SK-N-SH (cell line): ENCODE measurements at regions not wholly inside any gene's neighbourhood (a gene's known extent, or its start where the extent isn't known, plus 50 kb on each side); places are given as distances from the start of the nearest gene placed in this dataset.

ENCODE experiments used
- CTCF ChIA-PET: fragments of 300-600, 350-600 bp; formaldehyde crosslinking; extraction: SDS; loops from one replicate; lab custom pipeline; 2021; lab: Yijun Ruan, JAX
- POLR2A ChIA-PET: fragments of 350-600 bp; sonication (Branson Sonifier 250); formaldehyde crosslinking; extraction: SDS; loops from one replicate; lab custom pipeline; 2020; ENCODE audit warnings: antibody characterized with exemption, inconsistent platforms; lab: Yijun Ruan, JAX
- DNase-seq: peaks from one replicate; pipeline ENCODE4 v3.0.0; 2012
- H2AFZ ChIP-seq: fragments of 200-600 bp; sonication (generic); 2 replicates; pipeline ENCODE4 v1.8.1; 2016; ENCODE audit warnings: antibody characterized with exemption, mild to moderate bottlenecking, low read depth
- H3F3A ChIP-seq: fragments of 200-600 bp; sonication (generic); replicated peaks from 2 replicates; pipeline ENCODE3; 2016; ENCODE audit warnings: antibody characterized with exemption, mild to moderate bottlenecking; ENCODE audit not compliant: insufficient read depth
- H3K27ac ChIP-seq, 2 experiments: fragments of 200-500 bp in 1 of 2; fragments of 200-600 bp in 1 of 2; sonication (Bioruptor generic) in 1 of 2; sonication (generic), shearing (Covaris generic) in 1 of 2; 2 replicates each; pipeline versions ENCODE4 v1.5.1 to v1.6.1; 2014 to 2016; ENCODE audit warnings: low read depth in 2 of 2, inconsistent platforms in 1 of 2, low read length in 1 of 2, mild to moderate bottlenecking in 1 of 2, mixed read lengths in 1 of 2
- H3K27me3 ChIP-seq: fragments of 200-600 bp; sonication (generic), shearing (Covaris generic); 2 replicates; pipeline ENCODE4 v1.6.1; 2016; ENCODE audit warnings: mixed run types; ENCODE audit not compliant: insufficient read depth
- H3K36me3 ChIP-seq, 2 experiments: fragments of 200-500 bp in 1 of 2; fragments of 200-600 bp in 1 of 2; sonication (Bioruptor generic) in 1 of 2; sonication (generic) in 1 of 2; replicated peaks in 1 of 2; 2 replicates each; pipeline versions ENCODE3 to v1.5.1; 2014 to 2016; ENCODE audit warnings: low read length in 1 of 2, mild to moderate bottlenecking in 1 of 2; ENCODE audit not compliant: insufficient read depth in 2 of 2, control insufficient read depth in 1 of 2
- H3K4me1 ChIP-seq, 2 experiments: fragments of 200-500 bp in 1 of 2; fragments of 200-600 bp in 1 of 2; sonication (Bioruptor generic) in 1 of 2; sonication (generic), shearing (Covaris generic) in 1 of 2; 2 replicates each; pipeline versions ENCODE4 v1.5.1 to v1.6.1; 2014 to 2016; ENCODE audit warnings: low read depth in 1 of 2, low read length in 1 of 2, mixed run types in 1 of 2; ENCODE audit not compliant: insufficient read depth in 2 of 2, control insufficient read depth in 1 of 2
- H3K4me2 ChIP-seq: fragments of 200-600 bp; sonication (generic), shearing (Covaris generic); 2 replicates; pipeline ENCODE4 v1.6.1; 2017; ENCODE audit warnings: mixed run types
- H3K4me3 ChIP-seq, 2 experiments: fragments of 200-500 bp in 1 of 2; fragments of 200-600 bp in 1 of 2; sonication (Bioruptor generic) in 1 of 2; sonication (generic), shearing (Covaris generic) in 1 of 2; 2 replicates each; pipeline versions ENCODE4 v1.5.1 to v1.8.1; 2014 to 2016; ENCODE audit warnings: low read depth in 2 of 2, inconsistent platforms in 1 of 2, low read length in 1 of 2, mild to moderate bottlenecking in 1 of 2, mixed read lengths in 1 of 2, moderate library complexity in 1 of 2
- H3K79me2 ChIP-seq: fragments of 200-600 bp; sonication (generic); 2 replicates; pipeline ENCODE4 v1.8.1; 2017; ENCODE audit warnings: mild to moderate bottlenecking; ENCODE audit not compliant: insufficient read depth
- H3K9ac ChIP-seq: fragments of 200-600 bp; sonication (generic); 2 replicates; pipeline ENCODE4 v1.6.1; 2017; ENCODE audit warnings: mixed run types
- H3K9me2 ChIP-seq: fragments of 200-600 bp; sonication (generic); 2 replicates; pipeline ENCODE4 v1.6.1; 2017; ENCODE audit warnings: mixed run types
- H3K9me3 ChIP-seq: fragments of 200-600 bp; sonication (generic); 2 replicates; pipeline ENCODE4 v1.6.1; 2017; ENCODE audit warnings: mixed run types, mild to moderate bottlenecking, moderate library complexity
- H4K20me1 ChIP-seq: fragments of 200-600 bp; sonication (generic); 2 replicates; pipeline ENCODE4 v1.6.1; 2017; ENCODE audit warnings: mild to moderate bottlenecking, mixed run types; ENCODE audit not compliant: insufficient read depth
- CHD2 ChIP-seq: fragments of 150-350 bp; IDR thresholded peaks from 2 replicates; pipeline ENCODE4 v1.6.1; 2018; ENCODE audit warnings: low read length; ENCODE audit not compliant: partially characterized antibody
- ELF1 ChIP-seq: IDR thresholded peaks from 2 replicates; pipeline ENCODE4 v1.4.0; 2012
- EZH2phosphoT487 ChIP-seq: fragments of 200-600 bp; sonication (generic); IDR thresholded peaks from 2 replicates; pipeline ENCODE4 v1.6.1; 2017; ENCODE audit warnings: low read depth, mixed run types, mild to moderate bottlenecking, antibody characterized with exemption, moderate library complexity, borderline replicate concordance
- FOSL2 ChIP-seq: IDR thresholded peaks from 2 replicates; pipeline ENCODE4 v1.4.0; 2012; ENCODE audit warnings: low read depth, mild to moderate bottlenecking, moderate library complexity, borderline replicate concordance
- FOXJ3 ChIP-seq: sonication (generic); formaldehyde crosslinking; IDR thresholded peaks from 2 replicates; pipeline ENCODE4 v1.5.1; 2020; ENCODE audit warnings: mild to moderate bottlenecking, missing genetic modification reagents
- GABPA ChIP-seq: IDR thresholded peaks from 2 replicates; pipeline ENCODE4 v1.4.0; 2012; ENCODE audit warnings: low read depth, mild to moderate bottlenecking
- JUND ChIP-seq: IDR thresholded peaks from 2 replicates; pipeline ENCODE4 v1.4.0; 2012
- MEF2A ChIP-seq: IDR thresholded peaks from 2 replicates; pipeline ENCODE4 v1.4.0; 2012; ENCODE audit warnings: low read depth, borderline replicate concordance
- MXI1 ChIP-seq: IDR thresholded peaks from 2 replicates; pipeline ENCODE4 v1.6.1; 2012; ENCODE audit warnings: mild to moderate bottlenecking, low read depth, low read length, improper control_type of control experiment
- NFIC ChIP-seq: IDR thresholded peaks from 2 replicates; pipeline ENCODE4 v1.4.0; 2012; ENCODE audit warnings: borderline replicate concordance
- RAD21 ChIP-seq: IDR thresholded peaks from 2 replicates; pipeline ENCODE4 v1.6.1; 2012; ENCODE audit warnings: mild to moderate bottlenecking, low read length
- TAF1 ChIP-seq: IDR thresholded peaks from 2 replicates; pipeline ENCODE4 v1.6.1; 2012; ENCODE audit warnings: low read depth, mild to moderate bottlenecking, low read length, moderate library complexity, borderline replicate concordance
- TEAD4 ChIP-seq: IDR thresholded peaks from 2 replicates; pipeline ENCODE4 v1.4.0; 2012; ENCODE audit warnings: mild to moderate bottlenecking, borderline replicate concordance; ENCODE audit not compliant: insufficient read depth
- YY1 ChIP-seq: IDR thresholded peaks from 2 replicates; pipeline ENCODE4 v1.4.0; 2012; ENCODE audit warnings: low read depth, mild to moderate bottlenecking
- TF ChIP-seq, protein P1 (sequence below): fragments of 150-350 bp; IDR thresholded peaks from 2 replicates; pipeline ENCODE4 v1.6.1; 2016; ENCODE audit warnings: mild to moderate bottlenecking, low read depth, low read length
- TF ChIP-seq, protein P2 (sequence below): IDR thresholded peaks from 2 replicates; pipeline ENCODE4 v1.4.0; 2012; ENCODE audit warnings: low read depth, borderline replicate concordance
- TF ChIP-seq, protein P3 (sequence below): IDR thresholded peaks from 2 replicates; pipeline ENCODE4 v1.4.0; 2012; ENCODE audit warnings: low read depth, borderline replicate concordance

DNA sequence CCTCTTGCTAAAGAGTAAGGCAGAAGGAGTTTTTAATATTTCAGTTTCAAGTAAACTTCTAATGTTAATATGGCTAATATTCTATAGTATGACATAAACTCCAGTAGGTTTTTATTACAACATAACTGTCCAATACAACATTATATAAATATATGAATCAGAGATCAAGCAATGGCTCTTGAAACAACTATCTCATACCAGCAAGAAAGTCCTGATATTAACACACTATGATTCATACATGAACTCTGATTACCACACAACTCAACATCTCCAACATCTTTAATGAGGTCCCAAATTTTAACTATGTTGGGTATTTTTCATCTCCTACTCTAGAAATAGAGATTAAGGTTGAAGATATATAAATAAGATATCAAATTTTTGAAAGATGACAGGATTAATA is 878.3 kb downstream of the TLE1 start:
- H3K36me3 ChIP-seq: no peaks in the 10 kb centered on the region
- no peaks in the 10 kb centered on the region for H3K79me2 ChIP-seq
- H3K4me2 ChIP-seq: no peak overlapping the region
- H3K9me2 ChIP-seq: no peaks in the 10 kb centered on the region
- TF ChIP-seq TAF1: no peak
- no peak for TF ChIP-seq FOSL2
- no peak for TF ChIP-seq JUND
- no peak for TF ChIP-seq FOXJ3 (CRISPR knock-in tag)
- TF ChIP-seq, protein P1, sequence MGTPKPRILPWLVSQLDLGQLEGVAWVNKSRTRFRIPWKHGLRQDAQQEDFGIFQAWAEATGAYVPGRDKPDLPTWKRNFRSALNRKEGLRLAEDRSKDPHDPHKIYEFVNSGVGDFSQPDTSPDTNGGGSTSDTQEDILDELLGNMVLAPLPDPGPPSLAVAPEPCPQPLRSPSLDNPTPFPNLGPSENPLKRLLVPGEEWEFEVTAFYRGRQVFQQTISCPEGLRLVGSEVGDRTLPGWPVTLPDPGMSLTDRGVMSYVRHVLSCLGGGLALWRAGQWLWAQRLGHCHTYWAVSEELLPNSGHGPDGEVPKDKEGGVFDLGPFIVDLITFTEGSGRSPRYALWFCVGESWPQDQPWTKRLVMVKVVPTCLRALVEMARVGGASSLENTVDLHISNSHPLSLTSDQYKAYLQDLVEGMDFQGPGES: no peak
- TF ChIP-seq, protein P2, sequence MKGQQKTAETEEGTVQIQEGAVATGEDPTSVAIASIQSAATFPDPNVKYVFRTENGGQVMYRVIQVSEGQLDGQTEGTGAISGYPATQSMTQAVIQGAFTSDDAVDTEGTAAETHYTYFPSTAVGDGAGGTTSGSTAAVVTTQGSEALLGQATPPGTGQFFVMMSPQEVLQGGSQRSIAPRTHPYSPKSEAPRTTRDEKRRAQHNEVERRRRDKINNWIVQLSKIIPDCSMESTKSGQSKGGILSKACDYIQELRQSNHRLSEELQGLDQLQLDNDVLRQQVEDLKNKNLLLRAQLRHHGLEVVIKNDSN: no peak
- no peak for TF ChIP-seq ELF1
- TF ChIP-seq NFIC: no peak
- no peak for TF ChIP-seq YY1
- no peak for TF ChIP-seq MXI1
- no peak for TF ChIP-seq RAD21
- TF ChIP-seq MEF2A: no peak
- no peak for TF ChIP-seq EZH2phosphoT487
- no peak for TF ChIP-seq TEAD4
- TF ChIP-seq GABPA: no peak
- TF ChIP-seq, protein P3, sequence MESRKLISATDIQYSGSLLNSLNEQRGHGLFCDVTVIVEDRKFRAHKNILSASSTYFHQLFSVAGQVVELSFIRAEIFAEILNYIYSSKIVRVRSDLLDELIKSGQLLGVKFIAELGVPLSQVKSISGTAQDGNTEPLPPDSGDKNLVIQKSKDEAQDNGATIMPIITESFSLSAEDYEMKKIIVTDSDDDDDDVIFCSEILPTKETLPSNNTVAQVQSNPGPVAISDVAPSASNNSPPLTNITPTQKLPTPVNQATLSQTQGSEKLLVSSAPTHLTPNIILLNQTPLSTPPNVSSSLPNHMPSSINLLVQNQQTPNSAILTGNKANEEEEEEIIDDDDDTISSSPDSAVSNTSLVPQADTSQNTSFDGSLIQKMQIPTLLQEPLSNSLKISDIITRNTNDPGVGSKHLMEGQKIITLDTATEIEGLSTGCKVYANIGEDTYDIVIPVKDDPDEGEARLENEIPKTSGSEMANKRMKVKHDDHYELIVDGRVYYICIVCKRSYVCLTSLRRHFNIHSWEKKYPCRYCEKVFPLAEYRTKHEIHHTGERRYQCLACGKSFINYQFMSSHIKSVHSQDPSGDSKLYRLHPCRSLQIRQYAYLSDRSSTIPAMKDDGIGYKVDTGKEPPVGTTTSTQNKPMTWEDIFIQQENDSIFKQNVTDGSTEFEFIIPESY: no peak
- TF ChIP-seq CHD2: no peak
- TF ChIP-seq, all 33 proteins: peak for 0
- H3K4me1 ChIP-seq: no peaks in the 10 kb centered on the region
- no peaks in the 10 kb centered on the region for H3K9me3 ChIP-seq
- no peak for DNase-seq
- no peak overlapping the region for H3K9ac ChIP-seq
- H4K20me1 ChIP-seq: no peaks in the 10 kb centered on the region
- no peak overlapping the region for H3K27ac ChIP-seq
- ChIA-PET CTCF (no interaction called here), POLR2A (no interaction called here)
- no peak overlapping the region for H2AFZ ChIP-seq
- no peak overlapping the region for H3K4me3 ChIP-seq
- no peaks in the 10 kb centered on the region for H3F3A ChIP-seq
- no peaks in the 10 kb centered on the region for H3K27me3 ChIP-seq

DNA sequence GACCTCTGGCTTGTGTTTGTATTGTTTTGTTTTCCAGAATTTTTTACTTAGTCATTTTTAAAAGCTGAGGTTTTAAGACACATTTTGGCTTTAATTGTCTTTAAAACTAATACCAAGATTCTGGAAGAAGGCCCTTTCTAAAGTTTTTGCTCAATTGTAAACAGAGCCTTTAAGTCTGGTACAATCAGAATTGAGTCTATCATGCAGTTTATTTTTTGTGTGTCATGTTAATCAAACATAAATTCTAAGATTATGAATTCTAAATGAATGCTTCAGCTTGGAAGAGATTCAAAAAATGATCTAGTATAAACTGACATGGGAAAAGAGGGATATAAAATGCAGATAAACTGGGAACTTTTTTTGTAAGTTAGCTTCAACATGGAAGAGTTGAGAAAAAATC is 882.7 kb downstream of the TLE1 start:
- DNase-seq: no peak
- Histone ChIP-seq H3K79me2 (no peaks in the 10 kb centered on the region), H3K4me3 (no peak overlapping the region), H3K9me2 (no peaks in the 10 kb centered on the region), H3K4me1 (no peaks in the 10 kb centered on the region), H3K36me3 (no peaks in the 10 kb centered on the region), H3K9ac (no peak overlapping the region), H3K27ac (no peak overlapping the region), H3K9me3 (no peaks in the 10 kb centered on the region; the same call in 1 of the 2 replicates), H3F3A (no peaks in the 10 kb centered on the region), H2AFZ (no peak overlapping the region), H3K27me3 (no peaks in the 10 kb centered on the region), H3K4me2 (no peak overlapping the region), H4K20me1 (no peaks in the 10 kb centered on the region)
- ChIA-PET POLR2A (no interaction called here), CTCF (no interaction called here)
- TF ChIP-seq ELF1: no peak
